ENCODE measurements at regions not wholly inside any gene's neighbourhood (a gene's known extent, or its start where the extent isn't known, plus 50 kb on each side); places are given as distances from the start of the nearest gene placed in this dataset.

DNA sequence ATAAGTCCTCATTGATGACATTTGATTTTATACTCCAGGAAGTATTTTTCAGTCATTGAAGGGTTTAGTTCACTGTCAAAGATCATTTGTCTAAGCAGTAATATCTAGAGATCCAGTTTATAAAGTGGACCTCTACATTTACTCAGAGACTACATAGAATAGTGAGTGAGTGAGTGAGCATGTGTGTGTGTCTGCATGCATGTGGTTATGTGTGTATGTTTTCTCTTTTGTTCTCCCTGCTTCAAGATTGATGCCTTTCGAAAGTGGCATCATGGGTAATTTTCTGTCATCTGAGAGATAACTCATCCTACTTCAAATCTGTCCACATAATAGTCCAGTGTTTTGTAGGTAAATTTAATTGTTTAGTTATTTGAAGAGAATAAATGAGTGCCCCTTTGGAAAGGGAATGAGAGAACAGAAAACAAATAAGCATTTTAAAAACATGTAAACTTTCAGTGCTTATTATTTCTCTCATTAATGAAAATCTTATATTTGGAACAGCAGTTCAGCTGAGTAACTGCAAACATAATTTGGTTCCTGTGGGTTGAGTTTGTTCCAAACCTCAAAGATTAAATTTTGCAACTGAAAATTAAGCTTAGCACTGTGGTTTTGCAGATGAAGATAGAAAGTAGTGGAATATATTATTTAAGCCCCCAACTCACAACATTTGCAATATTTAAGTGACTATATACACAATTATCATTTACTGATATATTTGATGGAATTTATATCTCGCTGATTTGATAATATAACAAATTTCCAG, 1295.1 kb upstream of the C9orf72 start (continued):
- TF ChIP-seq, protein P1, sequence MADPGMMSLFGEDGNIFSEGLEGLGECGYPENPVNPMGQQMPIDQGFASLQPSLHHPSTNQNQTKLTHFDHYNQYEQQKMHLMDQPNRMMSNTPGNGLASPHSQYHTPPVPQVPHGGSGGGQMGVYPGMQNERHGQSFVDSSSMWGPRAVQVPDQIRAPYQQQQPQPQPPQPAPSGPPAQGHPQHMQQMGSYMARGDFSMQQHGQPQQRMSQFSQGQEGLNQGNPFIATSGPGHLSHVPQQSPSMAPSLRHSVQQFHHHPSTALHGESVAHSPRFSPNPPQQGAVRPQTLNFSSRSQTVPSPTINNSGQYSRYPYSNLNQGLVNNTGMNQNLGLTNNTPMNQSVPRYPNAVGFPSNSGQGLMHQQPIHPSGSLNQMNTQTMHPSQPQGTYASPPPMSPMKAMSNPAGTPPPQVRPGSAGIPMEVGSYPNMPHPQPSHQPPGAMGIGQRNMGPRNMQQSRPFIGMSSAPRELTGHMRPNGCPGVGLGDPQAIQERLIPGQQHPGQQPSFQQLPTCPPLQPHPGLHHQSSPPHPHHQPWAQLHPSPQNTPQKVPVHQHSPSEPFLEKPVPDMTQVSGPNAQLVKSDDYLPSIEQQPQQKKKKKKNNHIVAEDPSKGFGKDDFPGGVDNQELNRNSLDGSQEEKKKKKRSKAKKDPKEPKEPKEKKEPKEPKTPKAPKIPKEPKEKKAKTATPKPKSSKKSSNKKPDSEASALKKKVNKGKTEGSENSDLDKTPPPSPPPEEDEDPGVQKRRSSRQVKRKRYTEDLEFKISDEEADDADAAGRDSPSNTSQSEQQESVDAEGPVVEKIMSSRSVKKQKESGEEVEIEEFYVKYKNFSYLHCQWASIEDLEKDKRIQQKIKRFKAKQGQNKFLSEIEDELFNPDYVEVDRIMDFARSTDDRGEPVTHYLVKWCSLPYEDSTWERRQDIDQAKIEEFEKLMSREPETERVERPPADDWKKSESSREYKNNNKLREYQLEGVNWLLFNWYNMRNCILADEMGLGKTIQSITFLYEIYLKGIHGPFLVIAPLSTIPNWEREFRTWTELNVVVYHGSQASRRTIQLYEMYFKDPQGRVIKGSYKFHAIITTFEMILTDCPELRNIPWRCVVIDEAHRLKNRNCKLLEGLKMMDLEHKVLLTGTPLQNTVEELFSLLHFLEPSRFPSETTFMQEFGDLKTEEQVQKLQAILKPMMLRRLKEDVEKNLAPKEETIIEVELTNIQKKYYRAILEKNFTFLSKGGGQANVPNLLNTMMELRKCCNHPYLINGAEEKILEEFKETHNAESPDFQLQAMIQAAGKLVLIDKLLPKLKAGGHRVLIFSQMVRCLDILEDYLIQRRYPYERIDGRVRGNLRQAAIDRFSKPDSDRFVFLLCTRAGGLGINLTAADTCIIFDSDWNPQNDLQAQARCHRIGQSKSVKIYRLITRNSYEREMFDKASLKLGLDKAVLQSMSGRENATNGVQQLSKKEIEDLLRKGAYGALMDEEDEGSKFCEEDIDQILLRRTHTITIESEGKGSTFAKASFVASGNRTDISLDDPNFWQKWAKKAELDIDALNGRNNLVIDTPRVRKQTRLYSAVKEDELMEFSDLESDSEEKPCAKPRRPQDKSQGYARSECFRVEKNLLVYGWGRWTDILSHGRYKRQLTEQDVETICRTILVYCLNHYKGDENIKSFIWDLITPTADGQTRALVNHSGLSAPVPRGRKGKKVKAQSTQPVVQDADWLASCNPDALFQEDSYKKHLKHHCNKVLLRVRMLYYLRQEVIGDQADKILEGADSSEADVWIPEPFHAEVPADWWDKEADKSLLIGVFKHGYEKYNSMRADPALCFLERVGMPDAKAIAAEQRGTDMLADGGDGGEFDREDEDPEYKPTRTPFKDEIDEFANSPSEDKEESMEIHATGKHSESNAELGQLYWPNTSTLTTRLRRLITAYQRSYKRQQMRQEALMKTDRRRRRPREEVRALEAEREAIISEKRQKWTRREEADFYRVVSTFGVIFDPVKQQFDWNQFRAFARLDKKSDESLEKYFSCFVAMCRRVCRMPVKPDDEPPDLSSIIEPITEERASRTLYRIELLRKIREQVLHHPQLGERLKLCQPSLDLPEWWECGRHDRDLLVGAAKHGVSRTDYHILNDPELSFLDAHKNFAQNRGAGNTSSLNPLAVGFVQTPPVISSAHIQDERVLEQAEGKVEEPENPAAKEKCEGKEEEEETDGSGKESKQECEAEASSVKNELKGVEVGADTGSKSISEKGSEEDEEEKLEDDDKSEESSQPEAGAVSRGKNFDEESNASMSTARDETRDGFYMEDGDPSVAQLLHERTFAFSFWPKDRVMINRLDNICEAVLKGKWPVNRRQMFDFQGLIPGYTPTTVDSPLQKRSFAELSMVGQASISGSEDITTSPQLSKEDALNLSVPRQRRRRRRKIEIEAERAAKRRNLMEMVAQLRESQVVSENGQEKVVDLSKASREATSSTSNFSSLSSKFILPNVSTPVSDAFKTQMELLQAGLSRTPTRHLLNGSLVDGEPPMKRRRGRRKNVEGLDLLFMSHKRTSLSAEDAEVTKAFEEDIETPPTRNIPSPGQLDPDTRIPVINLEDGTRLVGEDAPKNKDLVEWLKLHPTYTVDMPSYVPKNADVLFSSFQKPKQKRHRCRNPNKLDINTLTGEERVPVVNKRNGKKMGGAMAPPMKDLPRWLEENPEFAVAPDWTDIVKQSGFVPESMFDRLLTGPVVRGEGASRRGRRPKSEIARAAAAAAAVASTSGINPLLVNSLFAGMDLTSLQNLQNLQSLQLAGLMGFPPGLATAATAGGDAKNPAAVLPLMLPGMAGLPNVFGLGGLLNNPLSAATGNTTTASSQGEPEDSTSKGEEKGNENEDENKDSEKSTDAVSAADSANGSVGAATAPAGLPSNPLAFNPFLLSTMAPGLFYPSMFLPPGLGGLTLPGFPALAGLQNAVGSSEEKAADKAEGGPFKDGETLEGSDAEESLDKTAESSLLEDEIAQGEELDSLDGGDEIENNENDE (IDR thresholded peaks at IDR 0.05; ENCODE audit: insufficient replicate concordance, low read length) = no peak
- no peak for TF ChIP-seq CTBP2 (IDR thresholded peaks at IDR 0.05; ENCODE audit: borderline replicate concordance, insufficient read depth, insufficient read length, low read length)
- TF ChIP-seq TAF1 (IDR thresholded peaks at IDR 0.05; ENCODE audit: low read depth, low read length) = no peak
- no peak for TF ChIP-seq KDM4A (IDR thresholded peaks at IDR 0.05; ENCODE audit: low read depth, low read length, severe bottlenecking)
- TF ChIP-seq BACH1 (IDR thresholded peaks at IDR 0.05; ENCODE audit: low read length) = no peak
- TF ChIP-seq NRF1 (IDR thresholded peaks at IDR 0.05; ENCODE audit: low read depth, low read length) = no peak
- TF ChIP-seq, protein P2, sequence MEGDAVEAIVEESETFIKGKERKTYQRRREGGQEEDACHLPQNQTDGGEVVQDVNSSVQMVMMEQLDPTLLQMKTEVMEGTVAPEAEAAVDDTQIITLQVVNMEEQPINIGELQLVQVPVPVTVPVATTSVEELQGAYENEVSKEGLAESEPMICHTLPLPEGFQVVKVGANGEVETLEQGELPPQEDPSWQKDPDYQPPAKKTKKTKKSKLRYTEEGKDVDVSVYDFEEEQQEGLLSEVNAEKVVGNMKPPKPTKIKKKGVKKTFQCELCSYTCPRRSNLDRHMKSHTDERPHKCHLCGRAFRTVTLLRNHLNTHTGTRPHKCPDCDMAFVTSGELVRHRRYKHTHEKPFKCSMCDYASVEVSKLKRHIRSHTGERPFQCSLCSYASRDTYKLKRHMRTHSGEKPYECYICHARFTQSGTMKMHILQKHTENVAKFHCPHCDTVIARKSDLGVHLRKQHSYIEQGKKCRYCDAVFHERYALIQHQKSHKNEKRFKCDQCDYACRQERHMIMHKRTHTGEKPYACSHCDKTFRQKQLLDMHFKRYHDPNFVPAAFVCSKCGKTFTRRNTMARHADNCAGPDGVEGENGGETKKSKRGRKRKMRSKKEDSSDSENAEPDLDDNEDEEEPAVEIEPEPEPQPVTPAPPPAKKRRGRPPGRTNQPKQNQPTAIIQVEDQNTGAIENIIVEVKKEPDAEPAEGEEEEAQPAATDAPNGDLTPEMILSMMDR (IDR thresholded peaks at IDR 0.05; ENCODE audit: control extremely low read depth in 1 of 3, insufficient read depth in 1 of 3, low read depth in 1 of 3, low read length in 3 of 3) = no peak
- TF ChIP-seq ZNF274 (IDR thresholded peaks at IDR 0.05; ENCODE audit: borderline replicate concordance, extremely low read depth, low read length) = no peak
